Endothelial cell of umbilical vein (primary cell): ENCODE measurements at regions not wholly inside any gene's neighbourhood (a gene's known extent, or its start where the extent isn't known, plus 50 kb on each side); places are given as distances from the start of the nearest gene placed in this dataset.

Experiments used
- CTCF ChIP-seq, 2 donors: IDR thresholded peaks; 1 replicate in 1 of 2; 2 replicates in 1 of 2; pipeline ENCODE4 v1.5.1; 2011; ENCODE audit warnings: low read length in 2 of 2, mild to moderate bottlenecking in 2 of 2, moderate library complexity in 2 of 2, control low read depth in 1 of 2, inconsistent platforms in 1 of 2, low read depth in 1 of 2; ENCODE audit not compliant: insufficient read depth in 1 of 2; ENCODE audit errors: extremely low read depth in 1 of 2
- EZH2 ChIP-seq: IDR thresholded peaks from 2 replicates; pipeline ENCODE4 v1.6.1; 2012; ENCODE audit warnings: borderline replicate concordance, low read depth, mild to moderate bottlenecking, moderate library complexity, low read length, inconsistent platforms; ENCODE audit not compliant: severe bottlenecking
- FOS ChIP-seq: IDR thresholded peaks from 2 replicates; pipeline ENCODE4 v1.6.1; 2011; ENCODE audit warnings: mild to moderate bottlenecking, low read length, moderate library complexity, borderline replicate concordance; ENCODE audit not compliant: insufficient read depth
- GATA2 ChIP-seq: IDR thresholded peaks from 2 replicates; pipeline ENCODE4 v1.7.0; 2011; ENCODE audit warnings: low read depth, mild to moderate bottlenecking, moderate library complexity, mixed read lengths, low read length; ENCODE audit not compliant: insufficient read length, insufficient read depth
- JUN ChIP-seq: IDR thresholded peaks from 2 replicates; pipeline ENCODE4 v1.6.1; 2011; ENCODE audit warnings: borderline replicate concordance, low read depth; ENCODE audit not compliant: insufficient read length, insufficient read depth
- MAX ChIP-seq: IDR thresholded peaks from 2 replicates; pipeline ENCODE4 v1.6.1; 2011; ENCODE audit not compliant: insufficient read depth, insufficient read length
- MYC ChIP-seq: IDR thresholded peaks from one replicate; pipeline ENCODE4 v1.6.1; 2011; ENCODE audit warnings: mild to moderate bottlenecking, low read depth, low read length
- POLR2A ChIP-seq: IDR thresholded peaks from 2 replicates; pipeline ENCODE4 v1.6.1; 2012; ENCODE audit warnings: low read depth, mild to moderate bottlenecking, control low read depth, low read length
- POLR2AphosphoS5 ChIP-seq: IDR thresholded peaks from 2 replicates; pipeline ENCODE4 v1.6.1; 2012; ENCODE audit warnings: low read depth, mild to moderate bottlenecking, control low read depth, low read length, moderate library complexity; ENCODE audit not compliant: insufficient read depth

GRCh38 chr6:88220493-88220892 lies 54.3 kb upstream of the CNR1 start:
- TF ChIP-seq CTCF (IDR thresholded peaks at IDR 0.05; ENCODE audit: extremely low read depth in 1 of 2, insufficient read depth in 1 of 2, low read depth in 1 of 2, low read length in 2 of 2) (no peak), POLR2A (no peak), EZH2 (no peak), MAX (no peak), POLR2AphosphoS5 (no peak), MYC (no peak), GATA2 (no peak), JUN (no peak), FOS (no peak)
